ENCODE measurements at regions not wholly inside any gene's neighbourhood (a gene's known extent, or its start where the extent isn't known, plus 50 kb on each side); places are given as distances from the start of the nearest gene placed in this dataset.

- TF ChIP-seq NR2C2 (CRISPR knock-in tag; IDR thresholded peaks at IDR 0.05) (no peak), TEAD1 (CRISPR knock-in tag; IDR thresholded peaks at IDR 0.05) (no peak)
- Mint-ChIP-seq H3K4me3 (no peak overlapping the region), H3K9me3 (no peaks in the 10 kb centered on the region), H3K4me1 (peaks cover 12% of the 10 kb centered on the region), H3K27ac (no peak overlapping the region), H3K36me3 (no peaks in the 10 kb centered on the region), H3K27me3 (ENCODE audit: low read depth) (no peaks in the 10 kb centered on the region)
- CTCF ChIA-PET: no interaction called here
- POLR2A ChIA-PET: no interaction called here
- ATAC-seq (no peak), DNase-seq (ENCODE audit: low spot score) (no peak)
Measured at GRCh38 chr2:221229099-221229498, 343.0 kb downstream of the EPHA4 start.

GRCh38 chr2:221231511-221231910, 340.6 kb downstream of the EPHA4 start:
- Mint-ChIP-seq H3K4me1 (peaks cover 19% of the 10 kb centered on the region), H3K27me3 (ENCODE audit: low read depth) (no peaks in the 10 kb centered on the region), H3K4me3 (no peak overlapping the region), H3K9me3 (no peaks in the 10 kb centered on the region), H3K27ac (no peak overlapping the region), H3K36me3 (no peaks in the 10 kb centered on the region)
- no peak for TF ChIP-seq NFYB (CRISPR knock-in tag; conservative IDR thresholded peaks at IDR 0.05; ENCODE audit: low read depth)
- no peak for TF ChIP-seq SMAD4 (CRISPR knock-in tag; IDR thresholded peaks at IDR 0.05)
- TF ChIP-seq PRDM15 (CRISPR knock-in tag; IDR thresholded peaks at IDR 0.05): no peak
- no peak for TF ChIP-seq ZSCAN18 (CRISPR knock-in tag; IDR thresholded peaks at IDR 0.05)
- TF ChIP-seq MAX (CRISPR knock-in tag; IDR thresholded peaks at IDR 0.05): no peak
- TF ChIP-seq ZMAT4 (CRISPR knock-in tag; IDR thresholded peaks at IDR 0.05): no peak
- TF ChIP-seq ZNF671 (CRISPR knock-in tag; IDR thresholded peaks at IDR 0.05): no peak
- no peak for TF ChIP-seq TCF7 (CRISPR knock-in tag; IDR thresholded peaks at IDR 0.05; ENCODE audit: low read depth)
- TF ChIP-seq KAT7 (CRISPR knock-in tag; IDR thresholded peaks at IDR 0.05; ENCODE audit: borderline replicate concordance): no peak
- TF ChIP-seq FOXP1 (CRISPR knock-in tag; IDR thresholded peaks at IDR 0.05; ENCODE audit: borderline replicate concordance): no peak
- DNase-seq (ENCODE audit: low spot score) (no peak), ATAC-seq (no peak)
- ChIA-PET CTCF (no interaction called here), POLR2A (interaction anchor here (0.6 kb wide), 1 partner anchor 127 kb away, joined by 3 read pairs; no protein-coding TSS in a partner anchor)

GRCh38 chr2:221235941-221236340, 336.2 kb downstream of the EPHA4 start:
- ATAC-seq: no peak
- CTCF ChIA-PET: no interaction called here
- no peaks in the 10 kb centered on the region; the same call in 1 of the 2 replicates for H3K9me3 Mint-ChIP-seq

More at GRCh38 chr2:221235941-221236340, 336.2 kb downstream of the EPHA4 start:
- no peak overlapping the region for H3K27ac Mint-ChIP-seq
- H3K36me3 Mint-ChIP-seq: no peaks in the 10 kb centered on the region
- TF ChIP-seq AFF4 (CRISPR knock-in tag; IDR thresholded peaks at IDR 0.05; ENCODE audit: borderline replicate concordance) (no peak), MXD4 (CRISPR knock-in tag; IDR thresholded peaks at IDR 0.05; ENCODE audit: borderline replicate concordance) (no peak), ZNF138 (CRISPR knock-in tag; conservative IDR thresholded peaks at IDR 0.05) (no peak), OVOL2 (CRISPR knock-in tag; IDR thresholded peaks at IDR 0.05; ENCODE audit: borderline replicate concordance) (no peak), TEAD4 (CRISPR knock-in tag; IDR thresholded peaks at IDR 0.05) (no peak), ZMAT4 (CRISPR knock-in tag; IDR thresholded peaks at IDR 0.05) (no peak), JAZF1 (CRISPR knock-in tag; IDR thresholded peaks at IDR 0.05) (no peak)
- DNase-seq (ENCODE audit: low spot score): no peak
- POLR2A ChIA-PET: no interaction called here
- no peaks in the 10 kb centered on the region for H3K27me3 Mint-ChIP-seq (ENCODE audit: low read depth)
- no peak overlapping the region for H3K4me3 Mint-ChIP-seq
- peaks cover 13% of the 10 kb centered on the region for H3K4me1 Mint-ChIP-seq

All from WTC11 (cell line).